GM23338 (cell line): ENCODE measurements at regions not wholly inside any gene's neighbourhood (a gene's known extent, or its start where the extent isn't known, plus 50 kb on each side); places are given as distances from the start of the nearest gene placed in this dataset.

Source experiments
- ATAC-seq: fragments of 200-7000 bp; cut with Tn5 transposase; 3 replicates; pipeline ENCODE4 v1.9.1; 2020
- DNase-seq: peaks from one replicate; pipeline ENCODE4 v3.0.0-alpha.2; 2015; ENCODE audit warnings: low spot score
- H2AFZ ChIP-seq: fragments of 200-600 bp; sonication (generic); 2 replicates; pipeline ENCODE4 v1.8.0; 2016; ENCODE audit warnings: antibody characterized with exemption, mild to moderate bottlenecking, moderate library complexity
- H3F3A ChIP-seq: fragments of 200-600 bp; sonication (generic); replicated peaks from 2 replicates; pipeline ENCODE4 v1.8.0; 2017; ENCODE audit warnings: antibody characterized with exemption, mixed run types, low read depth
- H3K27ac ChIP-seq: fragments of 200-600 bp; sonication (generic); 2 replicates; pipeline ENCODE4 v1.6.1; 2016; ENCODE audit warnings: low read depth
- H3K27me3 ChIP-seq: fragments of 200-600 bp; sonication (generic); 2 replicates; pipeline ENCODE4 v1.8.0; 2016; ENCODE audit warnings: mild to moderate bottlenecking, mixed run types, moderate library complexity; ENCODE audit not compliant: insufficient read depth
- H3K36me3 ChIP-seq: fragments of 200-600 bp; sonication (generic); 2 replicates; pipeline ENCODE4 v1.8.0; 2016; ENCODE audit warnings: mild to moderate bottlenecking; ENCODE audit not compliant: insufficient read depth
- H3K4me1 ChIP-seq: fragments of 200-600 bp; sonication (generic); 2 replicates; pipeline ENCODE4 v1.8.0; 2016; ENCODE audit warnings: mild to moderate bottlenecking, moderate library complexity; ENCODE audit not compliant: insufficient read depth
- H3K4me2 ChIP-seq: fragments of 200-600 bp; sonication (generic); 2 replicates; pipeline ENCODE4 v1.7.1; 2017; ENCODE audit warnings: mixed run types
- H3K4me3 ChIP-seq: fragments of 200-600 bp; sonication (generic); 2 replicates; pipeline ENCODE4 v1.6.1; 2016; ENCODE audit warnings: mixed run types
- H3K79me2 ChIP-seq: fragments of 200-600 bp; sonication (generic); replicated peaks from 2 replicates; pipeline ENCODE4 v1.8.0; 2017; ENCODE audit warnings: mild to moderate bottlenecking; ENCODE audit not compliant: insufficient read depth
- H3K9me2 ChIP-seq: fragments of 200-600 bp; sonication (generic); 2 replicates; pipeline ENCODE4 v1.8.0; 2017; ENCODE audit not compliant: insufficient read depth
- H4K20me1 ChIP-seq: fragments of 200-600 bp; sonication (generic); replicated peaks from 2 replicates; pipeline ENCODE4 v1.8.0; 2017; ENCODE audit warnings: mild to moderate bottlenecking; ENCODE audit not compliant: insufficient read depth
- H3K27ac Mint-ChIP-seq: 2 replicates; pipeline ENCODE4 v1.8.0; 2020; ENCODE audit warnings: inconsistent platforms, mild to moderate bottlenecking, moderate library complexity, mixed read lengths
- H3K27me3 Mint-ChIP-seq: 3 replicates; pipeline ENCODE4 v1.8.0; 2022; ENCODE audit warnings: low read depth, mild to moderate bottlenecking, moderate library complexity, mixed read lengths, inconsistent platforms; ENCODE audit not compliant: insufficient read depth, poor library complexity
- H3K36me3 Mint-ChIP-seq: 3 replicates; pipeline ENCODE4 v1.8.0; 2021; ENCODE audit warnings: low read depth, mild to moderate bottlenecking, inconsistent platforms, moderate library complexity, mixed read lengths
- H3K4me1 Mint-ChIP-seq: 3 replicates; pipeline ENCODE4 v1.8.0; 2020; ENCODE audit warnings: mild to moderate bottlenecking, inconsistent platforms, mixed read lengths
- H3K4me3 Mint-ChIP-seq: 3 replicates; pipeline ENCODE4 v1.8.0; 2021; ENCODE audit warnings: moderate library complexity, mild to moderate bottlenecking, inconsistent platforms, mixed read lengths
- H3K9me3 Mint-ChIP-seq: 3 replicates; pipeline ENCODE4 v1.8.0; 2020; ENCODE audit warnings: moderate library complexity, mild to moderate bottlenecking, inconsistent platforms, mixed read lengths
- CTCF ChIP-seq, 2 experiments: fragments of 200-600 bp in 1 of 2; sonication (generic) in 1 of 2; conservative IDR thresholded peaks; 2 replicates each; pipeline versions ENCODE4 v1.5.1 to v1.6.1; 2016 to 2017; ENCODE audit warnings: antibody characterized with exemption in 2 of 2, low read depth in 2 of 2, mild to moderate bottlenecking in 2 of 2, moderate library complexity in 1 of 2
- EZH2 ChIP-seq: fragments of 200-600 bp; sonication (generic); IDR thresholded peaks from one replicate; pipeline ENCODE4 v1.8.0; 2017; ENCODE audit warnings: antibody characterized with exemption, mild to moderate bottlenecking, low read depth; ENCODE audit not compliant: unreplicated experiment
- EZH2phosphoT487 ChIP-seq: fragments of 200-600 bp; sonication (generic); IDR thresholded peaks from one replicate; pipeline ENCODE4 v1.8.1; 2018; ENCODE audit warnings: antibody characterized with exemption; ENCODE audit not compliant: unreplicated experiment
- JUNB ChIP-seq: IDR thresholded peaks from one replicate; pipeline ENCODE4 v1.6.1; 2016; ENCODE audit warnings: antibody characterized with exemption; ENCODE audit not compliant: unreplicated experiment
- NANOG ChIP-seq: IDR thresholded peaks from 2 replicates; pipeline ENCODE4 v1.6.1; 2016; ENCODE audit warnings: antibody characterized with exemption, borderline replicate concordance
- POLR2AphosphoS5 ChIP-seq: IDR thresholded peaks from 2 replicates; pipeline ENCODE4 v1.6.1; 2016; ENCODE audit warnings: antibody characterized with exemption, low read depth
- REST ChIP-seq: IDR thresholded peaks from one replicate; pipeline ENCODE4 v1.6.1; 2018; ENCODE audit warnings: antibody characterized with exemption; ENCODE audit not compliant: unreplicated experiment
- STAT1 ChIP-seq: IDR thresholded peaks from one replicate; pipeline ENCODE4 v1.6.1; 2016; ENCODE audit warnings: antibody characterized with exemption; ENCODE audit not compliant: unreplicated experiment
- ZNF114 ChIP-seq: fragments of 250-450 bp; sonication (Bioruptor Pico); IDR thresholded peaks from 2 replicates; pipeline ENCODE4 v1.5.0; 2020; ENCODE audit warnings: mild to moderate bottlenecking, moderate library complexity
- ZNF331 ChIP-seq: fragments of 250-450 bp; sonication (Bioruptor Pico); IDR thresholded peaks from 2 replicates; pipeline ENCODE4 v1.5.0; 2020; ENCODE audit warnings: low read depth, mild to moderate bottlenecking, moderate library complexity
- ZNF462 ChIP-seq: fragments of 250-450 bp; sonication (Bioruptor Pico); IDR thresholded peaks from 2 replicates; pipeline ENCODE4 v1.5.0; 2020; ENCODE audit warnings: mild to moderate bottlenecking, moderate library complexity

- no peak overlapping the region for H3K27ac ChIP-seq
- no peak for ATAC-seq
- no peak overlapping the region for H3K4me3 ChIP-seq
- Mint-ChIP-seq H3K27ac (no peak overlapping the region), H3K4me3 (no peak overlapping the region), H3K9me3 (peaks cover 30% of the 10 kb centered on the region), H3K4me1 (peaks cover 11% of the 10 kb centered on the region), H3K27me3 (no peaks in the 10 kb centered on the region), H3K36me3 (peaks cover 25% of the 10 kb centered on the region)
- no peaks in the 10 kb centered on the region for H3K27me3 ChIP-seq
- DNase-seq = no peak
- H4K20me1 ChIP-seq = no peaks in the 10 kb centered on the region
- H3F3A ChIP-seq = no peaks in the 10 kb centered on the region
- no peaks in the 10 kb centered on the region for H3K9me2 ChIP-seq
- H3K4me2 ChIP-seq = no peak overlapping the region
- TF ChIP-seq EZH2 = no peak
- no peak overlapping the region for H2AFZ ChIP-seq
- no peaks in the 10 kb centered on the region for H3K79me2 ChIP-seq
- 0 out of 2 replicates have a peak, but pooled peaks cover 5% of the 10 kb centered on the region for H3K4me1 ChIP-seq
- no peaks in the 10 kb centered on the region for H3K36me3 ChIP-seq
These were observed 300.6 kb downstream of the TBL1XR1 start for GRCh38 chr3:176896640-176897039.

DNA sequence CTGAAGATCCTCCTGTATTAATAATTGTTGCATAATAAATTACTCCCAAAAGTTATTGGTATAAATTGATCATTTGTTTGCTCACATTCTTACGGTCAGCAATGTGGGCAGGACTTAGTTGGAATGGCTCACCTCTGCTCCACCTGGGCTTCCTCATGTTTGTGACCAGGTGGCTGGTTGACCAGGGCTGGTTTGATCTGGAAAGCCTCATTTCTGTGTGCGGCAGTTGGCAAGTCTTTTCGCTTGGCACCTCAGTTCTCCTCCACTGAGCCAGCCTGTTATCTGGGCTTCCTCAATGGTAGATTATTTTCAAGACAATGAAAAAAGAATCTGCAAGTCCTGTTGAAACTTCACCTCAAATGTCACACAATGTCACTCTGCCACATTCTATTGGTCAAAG lies 301.1 kb downstream of the TBL1XR1 start:
- Histone ChIP-seq H3F3A (no peaks in the 10 kb centered on the region), H3K9me2 (no peaks in the 10 kb centered on the region), H3K79me2 (no peaks in the 10 kb centered on the region), H3K4me2 (no peak overlapping the region), H3K27me3 (no peaks in the 10 kb centered on the region), H3K4me1 (0 out of 2 replicates have a peak, but pooled peaks cover 5% of the 10 kb centered on the region), H4K20me1 (no peaks in the 10 kb centered on the region), H2AFZ (no peak overlapping the region), H3K36me3 (no peaks in the 10 kb centered on the region), H3K4me3 (no peak overlapping the region), H3K27ac (no peak overlapping the region)
- peaks cover 11% of the 10 kb centered on the region; the same call in 2 of the 3 replicates for H3K4me1 Mint-ChIP-seq
- ATAC-seq = no peak
- H3K27me3 Mint-ChIP-seq = no peaks in the 10 kb centered on the region
- no peak overlapping the region for H3K27ac Mint-ChIP-seq
- DNase-seq = no peak
- peaks cover 35% of the 10 kb centered on the region for H3K9me3 Mint-ChIP-seq
- peaks cover 29% of the 10 kb centered on the region for H3K36me3 Mint-ChIP-seq
- no peak overlapping the region for H3K4me3 Mint-ChIP-seq
- no peak for TF ChIP-seq ZNF462 (CRISPR knock-in tag)
- TF ChIP-seq EZH2 = no peak
- no peak for TF ChIP-seq CTCF (conservative IDR thresholded peaks at IDR 0.05; ENCODE audit: low read depth in 2 of 2)
- no peak for TF ChIP-seq ZNF331 (CRISPR knock-in tag)
- no peak for TF ChIP-seq NANOG
- no peak for TF ChIP-seq POLR2AphosphoS5
- TF ChIP-seq JUNB = no peak
- TF ChIP-seq REST = no peak
- no peak for TF ChIP-seq ZNF114 (CRISPR knock-in tag)
- no peak for TF ChIP-seq EZH2phosphoT487
- TF ChIP-seq STAT1 = no peak
